Neural cell (in vitro differentiated cells): ENCODE measurements at regions not wholly inside any gene's neighbourhood (a gene's known extent, or its start where the extent isn't known, plus 50 kb on each side); places are given as distances from the start of the nearest gene placed in this dataset.

ENCODE experiments used
- H2AFZ ChIP-seq: fragments of 200-600, 300-800 bp; sonication (generic), shearing (Covaris generic); 2 replicates; pipeline ENCODE4 v1.6.0; 2014; ENCODE audit warnings: low read depth, mild to moderate bottlenecking, antibody characterized with exemption, low read length, moderate library complexity
- H3F3A ChIP-seq: fragments of 200-600 bp; shearing (Covaris generic); 2 replicates; pipeline ENCODE4 v1.6.1; 2016; ENCODE audit warnings: mild to moderate bottlenecking, moderate library complexity, mixed read lengths, antibody characterized with exemption, low read length; ENCODE audit not compliant: insufficient read depth, poor library complexity, severe bottlenecking
- H3K27ac ChIP-seq: fragments of 200-600, 300-800 bp; sonication (generic), shearing (Covaris generic); 2 replicates; pipeline ENCODE4 v1.5.1; 2014; ENCODE audit warnings: mild to moderate bottlenecking, low read length, moderate library complexity
- H3K27me3 ChIP-seq: fragments of 300-800, 200-600 bp; sonication (generic), shearing (Covaris generic); 2 replicates; pipeline ENCODE4 v1.6.0; 2014; ENCODE audit warnings: mild to moderate bottlenecking, low read depth, low read length, moderate library complexity; ENCODE audit not compliant: insufficient read depth
- H3K36me3 ChIP-seq: fragments of 300-800, 200-600 bp; sonication (generic), shearing (Covaris generic); 2 replicates; pipeline ENCODE4 v1.5.1; 2014; ENCODE audit warnings: mild to moderate bottlenecking, antibody characterized with exemption, low read length, moderate library complexity; ENCODE audit not compliant: insufficient read depth
- H3K4me2 ChIP-seq: fragments of 300-800, 200-600 bp; sonication (generic), shearing (Covaris generic); 2 replicates; pipeline ENCODE4 v1.6.0; 2014; ENCODE audit warnings: mild to moderate bottlenecking, low read length
- H3K4me3 ChIP-seq: fragments of 300-800, 200-600 bp; sonication (generic), shearing (Covaris generic); 2 replicates; pipeline ENCODE4 v1.5.1; 2014; ENCODE audit warnings: mild to moderate bottlenecking, low read length, moderate library complexity
- H3K79me2 ChIP-seq: fragments of 200-600 bp; shearing (Covaris generic); replicated peaks from 2 replicates; pipeline ENCODE4 v1.6.0; 2014; ENCODE audit warnings: mild to moderate bottlenecking, low read length, moderate library complexity; ENCODE audit not compliant: insufficient read depth
- H3K9ac ChIP-seq: fragments of 300-800, 200-600 bp; sonication (generic), shearing (Covaris generic); 2 replicates; pipeline ENCODE4 v1.6.1; 2016; ENCODE audit warnings: mild to moderate bottlenecking, low read length, mixed read lengths
- H3K9me2 ChIP-seq: fragments of 200-600 bp; shearing (Covaris generic); 2 replicates; pipeline ENCODE4 v1.6.1; 2016; ENCODE audit warnings: mild to moderate bottlenecking, low read length, mixed read lengths; ENCODE audit not compliant: insufficient read depth
- H3K9me3 ChIP-seq: fragments of 200-600, 300-800 bp; sonication (generic), shearing (Covaris generic); 2 replicates; pipeline ENCODE4 v1.6.1; 2016; ENCODE audit warnings: mild to moderate bottlenecking, mixed run types, low read length, moderate library complexity, mixed read lengths
- H4K20me1 ChIP-seq: fragments of 200-600 bp; shearing (Covaris generic); 2 replicates; pipeline ENCODE4 v1.6.1; 2016; ENCODE audit warnings: mild to moderate bottlenecking, mixed run types; ENCODE audit not compliant: insufficient read depth
- EP300 ChIP-seq: fragments of 450-650 bp; conservative IDR thresholded peaks from 2 replicates; pipeline ENCODE4 v1.6.1; 2014; ENCODE audit warnings: antibody characterized with exemption, mild to moderate bottlenecking, moderate library complexity; ENCODE audit not compliant: poor library complexity, severe bottlenecking
- EZH2 ChIP-seq: fragments of 200-600, 300-800 bp; shearing (Covaris generic), sonication (generic); IDR thresholded peaks from 2 replicates; pipeline ENCODE4 v1.6.1; 2014; ENCODE audit warnings: antibody characterized with exemption, low read length, borderline replicate concordance, mild to moderate bottlenecking; ENCODE audit not compliant: insufficient read depth, poor library complexity, severe bottlenecking
- MXI1 ChIP-seq: fragments of 450-650 bp; conservative IDR thresholded peaks from 2 replicates; pipeline ENCODE4 v1.6.1; 2014; ENCODE audit warnings: antibody characterized with exemption, mild to moderate bottlenecking; ENCODE audit not compliant: poor library complexity, severe bottlenecking
- POLR2AphosphoS5 ChIP-seq: IDR thresholded peaks from 2 replicates; pipeline ENCODE4 v1.6.1; 2012
- RAD21 ChIP-seq: fragments of 450-650 bp; conservative IDR thresholded peaks from 2 replicates; pipeline ENCODE4 v1.6.1; 2014; ENCODE audit warnings: antibody characterized with exemption, mild to moderate bottlenecking, moderate library complexity
- SMC3 ChIP-seq: fragments of 450-650 bp; conservative IDR thresholded peaks from 2 replicates; pipeline ENCODE4 v1.6.1; 2014; ENCODE audit warnings: antibody characterized with exemption, mild to moderate bottlenecking, moderate library complexity; ENCODE audit not compliant: poor library complexity
- TAF1 ChIP-seq: IDR thresholded peaks from 2 replicates; pipeline ENCODE4 v1.6.1; 2012; ENCODE audit warnings: low read depth
- TF ChIP-seq, protein P1 (sequence below): IDR thresholded peaks from 2 replicates; pipeline ENCODE4 v1.6.1; 2012; ENCODE audit warnings: borderline replicate concordance
- TF ChIP-seq, protein P2 (sequence below): fragments of 450-650 bp; IDR thresholded peaks from 2 replicates; pipeline ENCODE4 v1.5.1; 2014; ENCODE audit warnings: antibody characterized with exemption, mild to moderate bottlenecking, moderate library complexity; ENCODE audit not compliant: poor library complexity, severe bottlenecking

DNA sequence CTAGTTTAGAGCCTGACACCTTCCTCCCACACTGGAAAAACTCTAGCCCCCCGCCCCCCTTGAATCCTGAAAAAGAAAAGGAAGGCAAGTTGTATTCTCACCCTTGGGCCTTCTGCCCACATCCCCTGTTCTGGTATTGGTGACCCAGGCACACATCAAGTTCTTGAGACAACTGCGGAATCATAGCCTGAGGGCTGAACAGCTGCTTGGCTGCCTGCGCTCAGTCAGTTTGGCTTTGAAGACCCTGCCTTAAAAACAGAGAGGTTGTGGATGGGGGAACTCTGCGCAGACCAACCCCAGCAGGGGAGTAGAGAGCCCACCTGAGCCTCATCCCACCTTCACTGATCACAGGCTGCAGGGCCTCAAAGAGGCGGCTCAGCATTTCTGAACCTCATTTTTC lies 229.2 kb downstream of the ANAPC1 start:
- no peak overlapping the region for H3K4me3 ChIP-seq
- no peak overlapping the region for H3K27ac ChIP-seq
- no peak overlapping the region for H3K4me2 ChIP-seq
- no peaks in the 10 kb centered on the region for H3K9me2 ChIP-seq
- H3K27me3 ChIP-seq, result no peaks in the 10 kb centered on the region
- H3K36me3 ChIP-seq, result no peaks in the 10 kb centered on the region
- H3K9me3 ChIP-seq, result no peaks in the 10 kb centered on the region
- H3K9ac ChIP-seq, result no peak overlapping the region
- no peaks in the 10 kb centered on the region for H3F3A ChIP-seq
- no peaks in the 10 kb centered on the region for H3K79me2 ChIP-seq
- H4K20me1 ChIP-seq, result no peaks in the 10 kb centered on the region
- TF ChIP-seq TAF1, result no peak
- no peak for TF ChIP-seq EP300
- TF ChIP-seq POLR2AphosphoS5, result no peak
- TF ChIP-seq, protein P1, sequence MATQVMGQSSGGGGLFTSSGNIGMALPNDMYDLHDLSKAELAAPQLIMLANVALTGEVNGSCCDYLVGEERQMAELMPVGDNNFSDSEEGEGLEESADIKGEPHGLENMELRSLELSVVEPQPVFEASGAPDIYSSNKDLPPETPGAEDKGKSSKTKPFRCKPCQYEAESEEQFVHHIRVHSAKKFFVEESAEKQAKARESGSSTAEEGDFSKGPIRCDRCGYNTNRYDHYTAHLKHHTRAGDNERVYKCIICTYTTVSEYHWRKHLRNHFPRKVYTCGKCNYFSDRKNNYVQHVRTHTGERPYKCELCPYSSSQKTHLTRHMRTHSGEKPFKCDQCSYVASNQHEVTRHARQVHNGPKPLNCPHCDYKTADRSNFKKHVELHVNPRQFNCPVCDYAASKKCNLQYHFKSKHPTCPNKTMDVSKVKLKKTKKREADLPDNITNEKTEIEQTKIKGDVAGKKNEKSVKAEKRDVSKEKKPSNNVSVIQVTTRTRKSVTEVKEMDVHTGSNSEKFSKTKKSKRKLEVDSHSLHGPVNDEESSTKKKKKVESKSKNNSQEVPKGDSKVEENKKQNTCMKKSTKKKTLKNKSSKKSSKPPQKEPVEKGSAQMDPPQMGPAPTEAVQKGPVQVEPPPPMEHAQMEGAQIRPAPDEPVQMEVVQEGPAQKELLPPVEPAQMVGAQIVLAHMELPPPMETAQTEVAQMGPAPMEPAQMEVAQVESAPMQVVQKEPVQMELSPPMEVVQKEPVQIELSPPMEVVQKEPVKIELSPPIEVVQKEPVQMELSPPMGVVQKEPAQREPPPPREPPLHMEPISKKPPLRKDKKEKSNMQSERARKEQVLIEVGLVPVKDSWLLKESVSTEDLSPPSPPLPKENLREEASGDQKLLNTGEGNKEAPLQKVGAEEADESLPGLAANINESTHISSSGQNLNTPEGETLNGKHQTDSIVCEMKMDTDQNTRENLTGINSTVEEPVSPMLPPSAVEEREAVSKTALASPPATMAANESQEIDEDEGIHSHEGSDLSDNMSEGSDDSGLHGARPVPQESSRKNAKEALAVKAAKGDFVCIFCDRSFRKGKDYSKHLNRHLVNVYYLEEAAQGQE, result no peak
- no peak for TF ChIP-seq RAD21
- no peak for TF ChIP-seq EZH2
- TF ChIP-seq MXI1, result no peak
- TF ChIP-seq, protein P2, sequence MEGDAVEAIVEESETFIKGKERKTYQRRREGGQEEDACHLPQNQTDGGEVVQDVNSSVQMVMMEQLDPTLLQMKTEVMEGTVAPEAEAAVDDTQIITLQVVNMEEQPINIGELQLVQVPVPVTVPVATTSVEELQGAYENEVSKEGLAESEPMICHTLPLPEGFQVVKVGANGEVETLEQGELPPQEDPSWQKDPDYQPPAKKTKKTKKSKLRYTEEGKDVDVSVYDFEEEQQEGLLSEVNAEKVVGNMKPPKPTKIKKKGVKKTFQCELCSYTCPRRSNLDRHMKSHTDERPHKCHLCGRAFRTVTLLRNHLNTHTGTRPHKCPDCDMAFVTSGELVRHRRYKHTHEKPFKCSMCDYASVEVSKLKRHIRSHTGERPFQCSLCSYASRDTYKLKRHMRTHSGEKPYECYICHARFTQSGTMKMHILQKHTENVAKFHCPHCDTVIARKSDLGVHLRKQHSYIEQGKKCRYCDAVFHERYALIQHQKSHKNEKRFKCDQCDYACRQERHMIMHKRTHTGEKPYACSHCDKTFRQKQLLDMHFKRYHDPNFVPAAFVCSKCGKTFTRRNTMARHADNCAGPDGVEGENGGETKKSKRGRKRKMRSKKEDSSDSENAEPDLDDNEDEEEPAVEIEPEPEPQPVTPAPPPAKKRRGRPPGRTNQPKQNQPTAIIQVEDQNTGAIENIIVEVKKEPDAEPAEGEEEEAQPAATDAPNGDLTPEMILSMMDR, result no peak
- TF ChIP-seq SMC3, result no peak
- H2AFZ ChIP-seq, result no peak overlapping the region

DNA sequence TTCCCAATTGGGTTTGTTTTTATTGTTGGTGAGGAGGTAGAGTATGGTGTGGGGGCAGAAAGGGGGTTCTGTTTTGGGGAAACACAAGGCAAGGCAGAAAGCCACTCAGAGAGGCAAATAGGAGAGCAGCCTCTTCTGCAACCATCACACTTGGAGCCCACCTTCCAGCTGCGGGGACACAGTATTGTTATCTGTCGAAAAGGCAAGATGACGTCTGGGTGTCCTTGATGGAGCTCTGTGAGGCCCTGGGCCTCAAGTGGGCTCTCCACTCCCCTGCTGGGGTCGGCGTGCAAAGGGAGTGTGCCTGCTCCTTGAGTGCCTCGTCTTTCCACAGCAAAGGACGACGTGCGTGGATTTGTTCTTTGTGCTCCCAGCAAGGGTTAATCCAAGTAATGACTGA lies 227.6 kb downstream of the ANAPC1 start:
- Histone ChIP-seq H3K4me2 (no peak overlapping the region), H3K9me3 (no peaks in the 10 kb centered on the region), H2AFZ (no peak overlapping the region), H3K36me3 (no peaks in the 10 kb centered on the region), H3K27me3 (no peaks in the 10 kb centered on the region), H4K20me1 (no peaks in the 10 kb centered on the region), H3K4me3 (no peak overlapping the region), H3K9ac (no peak overlapping the region), H3F3A (no peaks in the 10 kb centered on the region), H3K27ac (no peak overlapping the region), H3K9me2 (no peaks in the 10 kb centered on the region), H3K79me2 (no peaks in the 10 kb centered on the region)
- TF ChIP-seq EZH2 (no peak), POLR2AphosphoS5 (no peak), MXI1 (no peak), SMC3 (no peak), RAD21 (no peak)
- TF ChIP-seq, protein P1, result no peak
